ENCODE measurements at regions not wholly inside any gene's neighbourhood (a gene's known extent, or its start where the extent isn't known, plus 50 kb on each side); places are given as distances from the start of the nearest gene placed in this dataset.

DNA sequence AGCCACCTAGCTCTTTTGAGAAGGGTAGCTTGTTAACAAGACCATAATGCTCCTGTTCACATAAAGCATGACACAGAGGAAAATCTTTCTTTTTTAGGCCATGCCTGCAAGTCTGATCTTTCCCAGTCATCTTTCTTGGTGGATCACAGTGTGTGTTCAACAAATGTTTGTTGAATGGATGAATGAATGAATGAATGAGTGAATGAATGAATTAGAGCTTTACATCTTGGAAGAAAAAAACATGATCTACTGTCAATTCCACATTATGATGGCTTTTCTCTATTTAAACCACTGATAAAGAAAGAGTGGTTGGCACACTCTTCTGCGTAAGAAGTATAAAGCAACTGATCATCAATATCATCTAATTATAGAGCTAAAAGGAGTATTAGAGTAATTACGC is 148.7 kb downstream of the CCDC71L start:
- H3K9ac ChIP-seq (ENCODE audit: control insufficient read depth, extremely low read depth, insufficient read depth, low read length) = no peak overlapping the region

GRCh38 chr7:106504645-106505044 is 156.3 kb downstream of the CCDC71L start:
- Histone ChIP-seq H3K36me3 (ENCODE audit: control insufficient read depth in 2 of 2, extremely low read depth in 1 of 2, insufficient read depth in 2 of 2, low read length in 2 of 2) (no peaks in the 10 kb centered on the region), H3K9me1 (ENCODE audit: control insufficient read depth, extremely low read depth, insufficient read depth, low read length) (no peaks in the 10 kb centered on the region), H3K4me2 (ENCODE audit: control insufficient read depth, extremely low read depth, insufficient read depth, low read depth, low read length) (no peak overlapping the region), H3K27me3 (ENCODE audit: control insufficient read depth, extremely low read depth, insufficient read depth, low read length) (no peaks in the 10 kb centered on the region), H3K9ac (ENCODE audit: control insufficient read depth, extremely low read depth, insufficient read depth, low read length) (no peak overlapping the region), H4K20me1 (ENCODE audit: control insufficient read depth, extremely low read depth, insufficient read depth, low read length) (no peaks in the 10 kb centered on the region), H3K27ac (ENCODE audit: control insufficient read depth, insufficient read depth, low read length) (no peak overlapping the region), H3K79me2 (ENCODE audit: control insufficient read depth, insufficient read depth, low read length) (no peaks in the 10 kb centered on the region), H3K4me3 (ENCODE audit: control insufficient read depth in 2 of 3, extremely low read depth in 1 of 3, insufficient read depth in 2 of 3, low read depth in 1 of 3, low read length in 3 of 3) (no peak overlapping the region), H3K4me1 (ENCODE audit: control insufficient read depth, extremely low read depth, insufficient read depth, low read length) (peaks cover 7% of the 10 kb centered on the region), H2AFZ (ENCODE audit: control insufficient read depth, low read length) (no peak overlapping the region), H3K9me3 (ENCODE audit: control insufficient read depth, low read depth, low read length) (no peaks in the 10 kb centered on the region)
- TF ChIP-seq, protein P1, sequence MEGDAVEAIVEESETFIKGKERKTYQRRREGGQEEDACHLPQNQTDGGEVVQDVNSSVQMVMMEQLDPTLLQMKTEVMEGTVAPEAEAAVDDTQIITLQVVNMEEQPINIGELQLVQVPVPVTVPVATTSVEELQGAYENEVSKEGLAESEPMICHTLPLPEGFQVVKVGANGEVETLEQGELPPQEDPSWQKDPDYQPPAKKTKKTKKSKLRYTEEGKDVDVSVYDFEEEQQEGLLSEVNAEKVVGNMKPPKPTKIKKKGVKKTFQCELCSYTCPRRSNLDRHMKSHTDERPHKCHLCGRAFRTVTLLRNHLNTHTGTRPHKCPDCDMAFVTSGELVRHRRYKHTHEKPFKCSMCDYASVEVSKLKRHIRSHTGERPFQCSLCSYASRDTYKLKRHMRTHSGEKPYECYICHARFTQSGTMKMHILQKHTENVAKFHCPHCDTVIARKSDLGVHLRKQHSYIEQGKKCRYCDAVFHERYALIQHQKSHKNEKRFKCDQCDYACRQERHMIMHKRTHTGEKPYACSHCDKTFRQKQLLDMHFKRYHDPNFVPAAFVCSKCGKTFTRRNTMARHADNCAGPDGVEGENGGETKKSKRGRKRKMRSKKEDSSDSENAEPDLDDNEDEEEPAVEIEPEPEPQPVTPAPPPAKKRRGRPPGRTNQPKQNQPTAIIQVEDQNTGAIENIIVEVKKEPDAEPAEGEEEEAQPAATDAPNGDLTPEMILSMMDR (optimal IDR thresholded peaks at IDR 0.05 in 1 of 3, IDR thresholded peaks at IDR 0.05 in 1 of 3, conservative IDR thresholded peaks at IDR 0.05 in 1 of 3; ENCODE audit: extremely low read depth in 1 of 3, insufficient read depth in 2 of 3, low read length in 3 of 3) = no peak
- TF ChIP-seq EZH2 (IDR thresholded peaks at IDR 0.05; ENCODE audit: low read length) = no peak
- DNase-seq (ENCODE audit: low read depth, low spot score) (no peak), FAIRE-seq (no peak)
- dilution Hi-C loops (cut with MboI; ENCODE audit: extremely low pct_ligation_motif_present, low sequenced_read_pairs) = no loop called here

More for the DNA sequence above, 148.7 kb downstream of the CCDC71L start:
- dilution Hi-C loops (cut with MboI; ENCODE audit: extremely low pct_ligation_motif_present, low sequenced_read_pairs) = no loop called here
- Histone ChIP-seq H3K4me2 (ENCODE audit: control insufficient read depth, extremely low read depth, insufficient read depth, low read depth, low read length) (no peak overlapping the region), H3K27me3 (ENCODE audit: control insufficient read depth, extremely low read depth, insufficient read depth, low read length) (peaks cover 6% of the 10 kb centered on the region), H3K4me3 (ENCODE audit: control insufficient read depth in 2 of 3, extremely low read depth in 1 of 3, insufficient read depth in 2 of 3, low read depth in 1 of 3, low read length in 3 of 3) (no peak overlapping the region), H3K79me2 (ENCODE audit: control insufficient read depth, insufficient read depth, low read length) (no peaks in the 10 kb centered on the region), H3K4me1 (ENCODE audit: control insufficient read depth, extremely low read depth, insufficient read depth, low read length) (peaks cover 2% of the 10 kb centered on the region), H3K9me1 (ENCODE audit: control insufficient read depth, extremely low read depth, insufficient read depth, low read length) (no peaks in the 10 kb centered on the region), H4K20me1 (ENCODE audit: control insufficient read depth, extremely low read depth, insufficient read depth, low read length) (no peaks in the 10 kb centered on the region), H3K27ac (ENCODE audit: control insufficient read depth, insufficient read depth, low read length) (no peak overlapping the region), H3K36me3 (ENCODE audit: control insufficient read depth in 2 of 2, extremely low read depth in 1 of 2, insufficient read depth in 2 of 2, low read length in 2 of 2) (no peaks in the 10 kb centered on the region), H3K9me3 (ENCODE audit: control insufficient read depth, low read depth, low read length) (no peaks in the 10 kb centered on the region), H2AFZ (ENCODE audit: control insufficient read depth, low read length) (no peak overlapping the region)
- TF ChIP-seq, protein P1 (optimal IDR thresholded peaks at IDR 0.05 in 1 of 3, IDR thresholded peaks at IDR 0.05 in 1 of 3, conservative IDR thresholded peaks at IDR 0.05 in 1 of 3; ENCODE audit: extremely low read depth in 1 of 3, insufficient read depth in 2 of 3, low read length in 3 of 3) = no peak
- TF ChIP-seq EZH2 (IDR thresholded peaks at IDR 0.05; ENCODE audit: low read length) = no peak
- DNase-seq (ENCODE audit: low read depth, low spot score) (no peak), FAIRE-seq (no peak)
